ENCODE measurements at regions not wholly inside any gene's neighbourhood (a gene's known extent, or its start where the extent isn't known, plus 50 kb on each side); places are given as distances from the start of the nearest gene placed in this dataset.

GRCh38 chr14:62602712-62603111 lies 442.5 kb downstream of the KCNH5 start:
- TF ChIP-seq POLR2A (IDR thresholded peaks at IDR 0.05) (no peak), CTCF (IDR thresholded peaks at IDR 0.05) (no peak)
